Ammon's horn (tissue), 1 donor: ENCODE measurements at regions not wholly inside any gene's neighbourhood (a gene's known extent, or its start where the extent isn't known, plus 50 kb on each side); places are given as distances from the start of the nearest gene placed in this dataset.
A peak's percentile ranks its signal among the peaks of the same experiment; 100 is the strongest.

Experiments
- DNase-seq: peaks from one replicate; pipeline ENCODE4 v3.0.0-alpha.2; 2016; ENCODE audit warnings: low spot score

DNA sequence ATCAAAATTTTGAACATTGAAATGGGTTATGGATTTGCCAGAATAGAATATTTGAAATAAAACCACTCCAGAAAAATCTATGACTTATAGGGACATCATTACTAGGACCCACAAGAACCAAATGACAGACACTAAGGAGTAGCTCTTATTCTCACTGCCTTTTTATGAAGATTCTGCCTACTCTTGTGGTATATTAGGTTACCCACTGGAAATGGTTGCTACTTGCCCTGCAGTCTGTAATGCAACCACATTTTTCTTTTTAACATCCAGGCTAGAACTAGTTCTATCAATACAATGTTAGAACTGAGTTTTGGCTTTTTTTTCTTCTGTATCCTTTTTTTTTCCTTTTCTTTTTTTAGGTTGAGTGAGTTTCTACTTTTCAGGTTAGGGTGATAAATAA lies 158.9 kb downstream of the PPP1R2C start:
- DNase-seq, result no peak

DNA sequence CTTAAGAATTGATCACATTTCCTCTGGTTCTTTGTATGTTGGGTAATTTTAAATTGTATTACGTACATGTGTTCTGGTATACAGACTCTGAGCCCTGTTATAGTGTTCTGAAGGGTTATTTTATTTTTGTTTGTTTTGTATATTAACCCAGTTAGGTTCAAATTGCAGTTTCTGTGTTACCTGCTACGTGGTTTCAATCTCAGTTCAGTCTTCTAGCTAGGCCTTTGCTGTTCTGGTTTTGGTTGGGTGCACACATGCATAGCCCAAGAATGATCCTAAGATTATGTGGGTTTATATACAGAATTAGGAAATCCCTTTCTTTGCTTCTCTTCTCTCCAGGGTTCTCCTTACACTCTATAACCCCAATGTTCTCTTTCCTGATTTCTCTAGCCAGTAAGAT lies 161.0 kb downstream of the PPP1R2C start:
- DNase-seq, result no peak

DNA sequence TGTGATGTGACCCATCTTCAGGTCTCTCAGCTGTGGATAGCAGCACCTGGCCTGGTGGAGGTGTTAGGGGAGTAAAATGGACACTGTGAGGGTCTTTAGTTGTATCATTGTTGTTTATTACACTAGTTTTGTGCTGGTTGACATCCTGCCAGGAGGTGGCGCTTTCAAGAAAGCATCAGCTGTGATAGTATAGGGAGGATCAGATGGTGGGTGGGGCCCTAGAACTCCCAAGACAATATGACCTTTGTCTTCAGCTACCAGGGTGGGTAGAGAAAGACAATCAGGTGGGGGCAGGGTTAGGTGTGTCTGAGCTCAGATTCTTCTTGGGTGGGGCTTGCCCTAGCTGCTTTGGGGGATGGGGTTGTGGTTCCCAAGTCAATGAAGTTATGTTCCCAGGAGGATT lies 162.8 kb downstream of the PPP1R2C start:
- no peak for DNase-seq

- DNase-seq, result no peak
These were observed 171.4 kb downstream of the PPP1R2C start for GRCh38 chrX:42606591-42606990.

DNA sequence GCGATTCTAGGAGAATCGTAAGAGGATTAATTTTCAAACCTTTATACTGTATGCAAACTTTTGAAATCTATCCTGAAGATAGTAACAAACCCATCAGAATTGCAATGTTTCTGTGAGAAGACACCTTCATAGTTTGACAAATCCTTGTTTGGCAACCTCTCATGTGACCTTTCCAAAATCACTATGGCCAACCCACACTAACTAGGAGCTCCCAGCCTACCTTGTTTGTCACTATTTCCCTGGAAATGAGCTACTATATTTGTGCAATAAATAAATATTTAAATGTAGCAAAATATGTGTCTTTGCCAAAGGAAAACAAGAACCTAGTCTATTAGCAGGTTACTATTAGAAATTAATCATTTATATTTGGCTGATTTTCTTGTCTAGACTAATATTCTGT lies 173.7 kb downstream of the PPP1R2C start:
- DNase-seq, result no peak

GRCh38 chrX:42603016-42603415 lies 174.9 kb downstream of the PPP1R2C start:
- no peak for DNase-seq

DNA sequence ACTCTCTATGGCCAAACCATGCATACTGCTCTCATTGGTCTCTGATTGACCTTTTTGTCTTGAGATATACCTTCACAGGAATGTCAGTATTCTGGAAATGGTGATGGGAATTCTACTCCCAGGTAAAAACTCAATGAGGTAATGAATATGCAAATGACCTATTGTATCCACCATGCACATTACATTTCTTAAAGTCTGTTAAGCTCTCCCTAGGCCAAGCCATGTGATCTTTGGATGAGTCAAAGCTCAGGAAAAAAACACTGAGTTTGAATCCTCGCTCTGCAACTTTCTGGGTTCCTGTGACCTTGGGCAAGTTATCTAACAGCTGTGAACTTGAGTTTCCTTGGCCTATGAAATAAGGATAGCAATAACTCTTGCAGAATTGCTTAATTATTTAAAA lies 175.4 kb downstream of the PPP1R2C start:
- no peak for DNase-seq

GRCh38 chrX:42602136-42602535 lies 175.8 kb downstream of the PPP1R2C start:
- no peak for DNase-seq

DNA sequence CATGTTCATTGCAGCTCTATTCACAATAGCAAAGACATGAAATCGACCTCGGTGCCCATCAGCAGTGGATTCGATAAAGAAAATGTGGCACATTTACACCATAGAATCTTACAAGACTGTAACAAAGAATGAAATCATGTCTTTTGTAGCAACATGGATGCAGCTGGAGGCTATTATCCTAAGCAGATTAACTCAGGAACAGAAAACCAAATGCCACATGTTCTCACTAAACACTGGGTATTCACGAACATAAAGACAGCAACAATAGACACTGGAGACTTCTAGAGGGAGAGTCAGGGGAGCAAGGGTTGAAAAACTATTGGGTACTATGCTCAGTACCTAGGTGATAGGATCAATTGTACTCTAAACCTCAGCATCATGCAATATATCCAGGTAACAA lies 180.5 kb downstream of the PPP1R2C start:
- DNase-seq, result no peak

DNA sequence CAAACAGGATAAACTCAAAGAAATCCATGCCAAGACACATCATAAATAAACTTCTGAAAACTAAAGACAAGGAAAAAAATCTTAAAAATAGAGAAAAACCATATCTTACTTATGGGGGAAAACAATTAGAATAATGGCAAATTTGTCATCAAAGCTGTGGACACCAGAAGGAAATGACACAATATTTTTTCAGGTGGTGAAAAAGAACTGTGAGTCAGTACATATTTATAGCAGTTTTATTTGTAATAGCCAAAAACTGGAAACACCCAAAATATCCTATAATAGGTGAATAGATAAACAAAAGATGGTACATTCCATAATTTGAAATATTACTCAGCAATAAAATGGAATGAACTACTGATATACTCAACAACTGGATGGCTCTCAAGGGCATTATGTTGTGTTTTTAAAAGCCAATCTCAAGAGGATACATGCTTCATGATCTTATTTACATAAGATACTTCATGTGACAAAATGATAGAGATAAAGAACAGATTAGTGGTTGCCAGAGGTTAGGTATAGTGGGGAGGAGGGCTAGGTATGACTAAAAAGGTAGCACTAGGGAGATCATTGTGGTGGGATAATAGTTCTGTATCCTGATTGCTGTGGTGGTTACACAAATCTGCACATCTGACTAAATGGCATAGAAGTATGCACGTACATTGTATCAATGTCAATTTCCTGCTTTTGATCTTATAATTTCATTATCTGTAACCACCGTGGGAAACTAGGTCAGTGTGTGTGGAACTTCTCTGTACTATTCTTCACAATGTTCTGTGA lies 191.9 kb downstream of the PPP1R2C start:
- no peak for DNase-seq

DNA sequence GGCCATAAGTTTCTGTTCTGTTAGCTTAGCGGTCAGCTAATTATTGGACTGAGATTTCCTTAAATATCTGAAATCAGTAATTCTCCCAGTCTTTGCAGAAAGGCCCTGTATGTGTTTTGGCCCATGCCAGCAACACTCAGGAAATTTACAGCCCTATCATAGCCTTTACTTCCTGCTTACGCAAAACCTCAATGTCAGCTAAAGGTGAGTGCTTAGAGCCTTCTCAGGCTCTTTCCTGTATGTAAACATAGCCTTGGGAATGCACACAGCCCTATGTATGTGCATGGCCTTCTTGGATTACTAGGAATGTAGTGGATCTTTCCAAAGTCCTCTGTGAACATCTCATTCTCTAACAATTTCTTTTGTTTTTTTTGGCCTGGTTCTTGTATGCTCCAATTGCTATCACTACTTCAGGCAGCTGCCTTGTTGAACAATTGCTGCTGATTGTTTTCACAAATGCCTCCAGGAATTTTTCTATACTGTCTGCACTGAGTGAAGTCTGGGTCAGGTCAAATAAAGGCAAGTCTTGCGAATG lies 200.0 kb downstream of the PPP1R2C start:
- no peak for DNase-seq

DNA sequence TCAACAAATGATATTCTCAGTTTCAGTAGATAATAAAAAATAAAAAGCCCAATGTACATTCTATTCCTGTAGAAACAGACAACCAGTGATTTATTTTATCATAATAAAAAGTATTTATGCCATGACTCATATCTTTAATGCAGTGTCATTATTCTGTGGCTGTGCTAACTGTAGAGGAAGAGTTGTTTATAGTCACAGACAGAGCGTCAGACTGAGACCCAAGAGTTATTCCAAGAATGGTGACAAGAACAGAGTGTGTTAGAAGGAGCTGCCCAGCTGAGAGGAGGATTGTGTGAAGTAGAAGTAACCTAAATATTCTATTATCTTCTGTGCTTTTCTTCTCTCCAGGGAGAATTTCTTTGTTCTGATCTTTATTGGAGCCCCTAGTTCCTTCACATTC lies 210.7 kb downstream of the PPP1R2C start:
- peak; percentile 2 for DNase-seq

- no peak for DNase-seq
These were observed 212.2 kb downstream of the PPP1R2C start for GRCh38 chrX:42565739-42566138.

- no peak for DNase-seq
These were observed 231.2 kb downstream of the PPP1R2C start for GRCh38 chrX:42546800-42547199.

DNA sequence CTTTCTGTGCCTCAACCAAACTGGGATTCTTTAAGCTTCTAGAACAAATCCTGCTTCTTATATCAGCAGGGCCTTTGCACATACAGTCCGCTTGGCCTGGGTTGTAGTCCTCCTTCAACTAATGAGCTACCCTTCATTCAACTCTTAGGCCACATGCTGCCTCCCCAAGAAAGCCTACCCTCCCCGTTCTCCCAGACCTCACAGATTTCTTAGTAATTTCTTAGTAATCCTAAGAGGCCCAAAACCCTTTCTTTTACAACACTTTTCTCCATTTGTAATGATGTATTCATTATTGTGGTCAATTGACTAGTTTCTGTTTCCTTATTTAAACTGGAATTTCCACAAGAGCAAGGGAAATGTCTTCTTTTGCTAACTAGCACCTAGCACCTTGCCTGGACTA lies 233.1 kb downstream of the PPP1R2C start:
- no peak for DNase-seq

DNA sequence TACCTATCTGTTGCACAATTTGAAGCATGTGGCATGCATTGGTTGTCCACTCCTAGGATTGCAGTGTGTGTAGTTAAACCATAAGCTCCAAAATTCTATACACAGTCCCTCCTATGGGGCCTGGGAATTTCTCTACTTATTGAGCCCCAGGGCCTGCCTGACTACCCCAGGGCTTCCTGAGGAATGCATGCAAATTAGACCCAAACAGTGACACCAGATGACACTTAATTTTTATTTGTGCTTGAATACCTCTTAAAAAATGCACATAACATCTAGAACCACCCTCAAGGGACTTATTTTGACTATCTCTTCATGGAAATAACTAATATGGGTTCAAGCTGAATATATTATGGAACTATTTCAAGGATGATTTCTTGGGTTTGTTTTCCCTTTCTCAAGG lies 236.4 kb downstream of the PPP1R2C start:
- DNase-seq, result no peak

GRCh38 chrX:42540146-42540545 lies 237.8 kb downstream of the PPP1R2C start:
- no peak for DNase-seq

GRCh38 chrX:42538405-42538804 lies 239.6 kb downstream of the PPP1R2C start:
- no peak for DNase-seq

DNA sequence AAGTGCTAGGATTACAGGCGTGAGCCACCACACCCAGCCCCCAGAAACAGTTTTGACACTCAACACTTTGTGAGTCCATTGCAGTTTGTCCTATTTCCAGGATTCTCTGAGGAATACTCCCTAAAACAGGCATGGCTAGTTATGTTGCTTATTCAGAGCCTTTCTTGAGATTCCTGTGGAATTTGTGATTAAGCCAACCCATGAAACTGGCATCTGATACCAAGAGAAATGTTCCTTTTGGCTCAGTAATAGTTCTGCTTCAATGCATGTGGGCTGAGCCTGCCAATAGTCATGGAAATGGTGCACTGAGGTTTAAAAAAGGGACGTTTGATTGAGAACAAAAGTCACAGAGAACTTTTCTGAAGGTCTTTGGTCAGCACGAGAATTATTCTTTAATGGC lies 241.7 kb downstream of the PPP1R2C start:
- DNase-seq, result no peak

DNA sequence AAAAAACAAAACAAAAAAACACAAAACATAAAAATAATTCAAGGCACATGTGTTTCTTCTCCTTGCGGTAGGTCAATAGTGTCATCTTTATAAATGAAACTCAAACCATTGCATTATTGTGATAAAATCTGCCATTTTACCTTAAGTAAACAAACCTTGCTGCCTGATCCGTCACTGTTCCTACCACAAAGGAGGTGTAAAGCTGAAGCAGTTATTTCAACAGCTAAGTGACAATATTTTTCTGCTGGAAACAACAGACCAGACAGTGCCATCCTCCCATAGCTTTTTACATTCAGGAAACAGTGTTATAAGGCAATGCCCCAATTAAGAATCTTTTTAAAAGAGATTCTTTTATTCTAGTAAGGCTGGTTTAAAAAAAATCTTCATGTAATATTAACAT lies 242.7 kb downstream of the PPP1R2C start:
- DNase-seq, result no peak

DNA sequence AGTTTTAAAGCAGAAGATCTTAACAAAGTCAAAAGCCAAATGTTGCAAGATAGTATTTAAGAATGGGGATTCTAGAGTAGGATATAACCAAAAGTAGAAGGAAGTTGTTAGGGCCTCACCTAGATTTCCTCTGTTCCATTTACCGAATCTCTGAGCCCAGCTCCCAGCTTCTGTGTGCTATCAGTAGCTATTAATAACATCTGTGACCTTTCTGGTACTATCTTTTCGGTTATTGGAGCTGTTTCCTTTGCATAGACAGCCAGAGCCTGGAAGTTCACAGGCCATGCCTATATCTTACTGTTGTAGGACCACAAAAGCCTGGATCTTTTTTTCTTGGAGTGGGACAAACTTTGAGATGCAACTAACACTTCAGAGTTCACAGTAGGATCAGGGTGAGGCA lies 244.2 kb downstream of the PPP1R2C start:
- DNase-seq, result no peak

DNA sequence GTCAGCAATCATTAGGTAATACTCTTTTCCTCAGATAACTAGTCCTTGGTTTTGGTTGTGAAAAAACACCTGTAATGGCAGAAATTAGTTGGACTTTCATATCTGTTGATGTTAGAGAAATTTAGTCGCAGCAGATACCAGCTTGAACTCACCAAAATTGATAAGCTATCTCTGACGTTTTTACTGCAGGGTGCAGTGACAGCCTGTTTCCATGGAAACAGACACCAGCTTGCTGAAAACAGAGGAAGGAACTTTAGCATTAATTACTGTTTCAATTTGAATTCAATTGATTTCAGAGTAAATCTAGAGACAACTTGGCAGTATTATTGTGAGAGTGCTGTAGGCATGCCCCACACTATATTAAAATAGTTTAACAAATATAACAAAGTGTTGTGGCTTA lies 246.5 kb downstream of the PPP1R2C start:
- DNase-seq, result peak; percentile 8

DNA sequence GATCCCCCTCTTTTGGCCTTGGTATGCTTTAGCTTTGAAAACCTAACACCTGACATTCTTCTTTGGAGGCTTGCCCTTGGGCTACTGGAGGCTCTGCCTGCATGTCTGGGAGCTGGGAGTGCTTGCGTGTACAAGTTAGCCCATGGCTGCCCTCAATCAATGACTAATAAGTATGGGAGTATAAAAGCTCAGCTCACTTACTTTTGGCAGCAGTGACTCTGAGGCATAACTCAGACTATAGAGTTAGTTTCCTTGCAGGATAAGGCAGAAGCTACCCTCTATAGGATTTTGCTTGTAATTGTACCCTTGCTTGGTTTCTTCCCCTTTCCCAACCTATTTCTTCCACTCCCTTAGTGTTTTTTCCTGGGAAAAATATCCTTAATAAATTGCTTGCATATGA lies 247.9 kb downstream of the PPP1R2C start:
- DNase-seq, result no peak

- DNase-seq, result no peak
These were observed 253.6 kb downstream of the PPP1R2C start for GRCh38 chrX:42524379-42524778.
